Gastrocnemius medialis (tissue), 4 donors: ENCODE measurements at regions not wholly inside any gene's neighbourhood (a gene's known extent, or its start where the extent isn't known, plus 50 kb on each side); places are given as distances from the start of the nearest gene placed in this dataset.
"Not testable (repeated sequence)": the region's sequence is repeated elsewhere in the genome, so short reads cannot be mapped to it uniquely, and the experiment has no call there.

ENCODE experiments used
- ATAC-seq, 2 donors: fragments of 150-250 bp; one replicate each; pipeline ENCODE4 v1.9.1; 2016
- DNase-seq, 2 donors: peaks; one replicate each; pipeline ENCODE4 v3.0.0-alpha.2; 2019
- H3K27ac ChIP-seq, 4 donors: fragments of 200-600 bp; sonication (generic); 1 replicate in 1 of 4; 2 replicates in 3 of 4; pipeline ENCODE4 v1.5.1; 2016 to 2018; ENCODE audit warnings: mild to moderate bottlenecking in 2 of 4, moderate library complexity in 1 of 4
- H3K27me3 ChIP-seq, 3 donors: fragments of 200-600 bp; sonication (generic) in 2 of 3; 1 replicate in 1 of 3; 2 replicates in 2 of 3; pipeline versions ENCODE4 v1.5.1 to v1.6.0; 2016 to 2019; ENCODE audit warnings: mild to moderate bottlenecking in 1 of 3, moderate library complexity in 1 of 3
- H3K36me3 ChIP-seq, 2 donors: fragments of 200-600 bp; sonication (generic) in 1 of 2; one replicate each; pipeline ENCODE4 v1.5.1; 2017 to 2018
- H3K4me1 ChIP-seq, 2 donors: fragments of 200-600 bp; sonication (generic) in 1 of 2; one replicate each; pipeline ENCODE4 v1.5.1; 2016 to 2017; ENCODE audit warnings: mild to moderate bottlenecking in 2 of 2
- H3K4me3 ChIP-seq, 4 donors: fragments of 200-600 bp; sonication (generic) in 3 of 4; 1 replicate in 1 of 4; 2 replicates in 3 of 4; pipeline ENCODE4 v1.5.1; 2016 to 2019; ENCODE audit warnings: mild to moderate bottlenecking in 2 of 4
- H3K9me3 ChIP-seq, 3 donors: fragments of 200-600 bp; sonication (generic) in 2 of 3; 1 replicate in 1 of 3; 2 replicates in 2 of 3; pipeline ENCODE4 v1.5.1; 2016 to 2019
- CTCF ChIP-seq, 5 experiments: fragments of 450-650 bp in 3 of 5; fragments of 200-600 bp in 2 of 5; sonication (generic) in 2 of 5; IDR thresholded peaks in 4 of 5; conservative IDR thresholded peaks in 1 of 5; 1 replicate in 4 of 5; 2 replicates in 1 of 5; pipeline ENCODE4 v1.5.1; 2016 to 2019; ENCODE audit warnings: antibody characterized with exemption in 5 of 5, mild to moderate bottlenecking in 3 of 5, moderate library complexity in 3 of 5
- POLR2A ChIP-seq, 2 donors: fragments of 450-650 bp; IDR thresholded peaks; one replicate each; pipeline ENCODE4 v1.6.1; 2017; ENCODE audit warnings: antibody characterized with exemption in 2 of 2, mild to moderate bottlenecking in 2 of 2, moderate library complexity in 2 of 2
- in situ Hi-C, 4 donors: fragments of 200-750 bp; cut with MboI; loops; one replicate each; pipeline versions ENCODE4 v1.15.0 to v1.8.0; 2017; ENCODE audit warnings: low sequenced_read_pairs in 4 of 4
- intact Hi-C: fragments of 100-400 bp; cut with DNase I; formaldehyde crosslinking; loops from one replicate; pipeline ENCODE4 v1.15.1; 2023; ENCODE audit warnings: low total_unique reads

DNA sequence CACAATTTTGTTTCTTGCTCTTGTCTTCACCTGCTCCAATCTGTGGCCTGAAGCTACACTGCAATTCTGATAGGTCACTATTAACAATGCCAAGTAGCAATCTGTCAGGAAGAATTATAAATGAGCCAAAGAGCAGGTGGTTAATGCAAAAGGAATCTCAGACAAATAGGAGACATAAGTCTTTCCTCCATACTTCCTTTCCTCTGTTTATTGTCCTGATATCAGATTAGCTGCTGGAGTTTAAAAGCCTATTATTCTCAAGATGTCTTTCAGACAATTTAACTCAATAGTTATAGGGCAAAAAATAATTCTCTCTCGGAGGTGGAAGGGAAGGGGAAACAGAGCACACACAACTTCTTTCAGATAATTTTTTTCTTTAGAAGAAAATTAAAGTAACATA is 491.6 kb downstream of the MFSD1 start:
- Histone ChIP-seq H3K27me3 (no peaks in the 10 kb centered on the region), H3K36me3 (no peaks in the 10 kb centered on the region), H3K9me3 (no peaks in the 10 kb centered on the region), H3K4me3 (no peak overlapping the region), H3K27ac (no peak overlapping the region), H3K4me1 (no peaks in the 10 kb centered on the region)
- DNase-seq (no peak), ATAC-seq (no peak)
- in situ Hi-C loops, result no loop called here
- intact Hi-C loops, result no loop called here
- no peak for TF ChIP-seq POLR2A (IDR thresholded peaks at IDR 0.05)

- intact Hi-C loops, result no loop called here
- Histone ChIP-seq H3K4me1 (no peaks in the 10 kb centered on the region), H3K27ac (no peak overlapping the region), H3K9me3 (no peaks in the 10 kb centered on the region), H3K36me3 (no peaks in the 10 kb centered on the region), H3K4me3 (no peak overlapping the region), H3K27me3 (no peaks in the 10 kb centered on the region)
- DNase-seq (no peak), ATAC-seq (no peak)
- TF ChIP-seq POLR2A (IDR thresholded peaks at IDR 0.05), result no peak
- TF ChIP-seq CTCF (IDR thresholded peaks at IDR 0.05 in 4 of 5, conservative IDR thresholded peaks at IDR 0.05 in 1 of 5), result no peak
- in situ Hi-C loops, result no loop called here
Observed at GRCh38 chr3:159301961-159302360, 500.1 kb downstream of the MFSD1 start.

DNA sequence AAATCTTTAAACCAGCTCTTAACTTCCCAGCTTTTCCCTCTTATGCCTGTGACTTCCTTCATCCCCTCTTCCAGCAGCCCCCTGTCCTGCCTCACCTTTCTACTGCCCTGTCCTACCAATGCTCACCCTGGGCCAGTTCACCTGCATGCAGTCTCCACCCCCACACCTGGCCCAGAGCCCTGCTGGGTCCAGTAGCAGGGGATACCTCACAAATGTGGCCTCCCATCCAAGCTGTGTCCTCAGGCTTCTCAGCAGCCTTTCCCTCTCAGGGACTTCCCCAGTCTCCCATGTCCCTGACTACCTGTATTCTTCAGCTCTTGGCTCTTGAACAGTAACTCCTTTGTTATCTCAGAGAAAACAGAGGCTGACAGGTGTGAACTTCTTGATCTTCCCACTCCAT is 503.2 kb downstream of the MFSD1 start:
- Histone ChIP-seq H3K27ac (no peak overlapping the region), H3K9me3 (no peaks in the 10 kb centered on the region), H3K4me1 (no peaks in the 10 kb centered on the region), H3K4me3 (no peak overlapping the region), H3K36me3 (no peaks in the 10 kb centered on the region), H3K27me3 (no peaks in the 10 kb centered on the region)
- in situ Hi-C loops, result no loop called here
- DNase-seq (no peak), ATAC-seq (no peak)
- intact Hi-C loops, result no loop called here
- TF ChIP-seq CTCF (IDR thresholded peaks at IDR 0.05 in 4 of 5, conservative IDR thresholded peaks at IDR 0.05 in 1 of 5) (no peak), POLR2A (IDR thresholded peaks at IDR 0.05) (no peak)

- H3K27ac ChIP-seq, in situ Hi-C loops, H3K9me3 ChIP-seq, H3K27me3 ChIP-seq, H3K4me1 ChIP-seq, intact Hi-C loops, DNase-seq, H3K36me3 ChIP-seq, H3K4me3 ChIP-seq, ATAC-seq: not testable (repeated sequence)
Observed at GRCh38 chr3:159316706-159317105, 514.9 kb downstream of the MFSD1 start.

DNA sequence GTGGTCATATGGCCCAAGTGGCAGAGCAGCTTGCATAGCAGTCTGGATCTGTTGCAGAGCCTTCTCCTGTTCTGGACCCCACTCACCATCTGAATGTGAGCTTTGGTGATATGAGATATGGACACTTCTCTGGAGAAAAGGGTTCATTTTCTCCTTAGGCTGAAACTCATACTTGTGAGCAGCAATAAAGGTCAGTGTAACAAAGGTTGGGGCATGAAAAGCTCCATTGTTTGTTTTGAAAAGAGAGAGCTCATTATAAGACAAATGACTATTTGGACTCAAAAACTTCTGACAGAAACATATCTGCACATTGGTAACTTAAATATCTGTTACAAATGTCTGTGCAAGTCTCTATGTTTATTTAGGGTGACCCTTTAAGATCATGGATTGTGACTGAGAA is 517.3 kb downstream of the MFSD1 start:
- Histone ChIP-seq H3K27ac (no peak overlapping the region), H3K36me3 (no peaks in the 10 kb centered on the region), H3K27me3 (no peaks in the 10 kb centered on the region), H3K4me3 (no peak overlapping the region), H3K4me1 (no peaks in the 10 kb centered on the region), H3K9me3 (no peaks in the 10 kb centered on the region)
- DNase-seq (no peak), ATAC-seq (no peak)
- in situ Hi-C loops, result no loop called here
- no peak for TF ChIP-seq POLR2A (IDR thresholded peaks at IDR 0.05)
- no peak for TF ChIP-seq CTCF (IDR thresholded peaks at IDR 0.05 in 4 of 5, conservative IDR thresholded peaks at IDR 0.05 in 1 of 5)
- intact Hi-C loops, result no loop called here

DNA sequence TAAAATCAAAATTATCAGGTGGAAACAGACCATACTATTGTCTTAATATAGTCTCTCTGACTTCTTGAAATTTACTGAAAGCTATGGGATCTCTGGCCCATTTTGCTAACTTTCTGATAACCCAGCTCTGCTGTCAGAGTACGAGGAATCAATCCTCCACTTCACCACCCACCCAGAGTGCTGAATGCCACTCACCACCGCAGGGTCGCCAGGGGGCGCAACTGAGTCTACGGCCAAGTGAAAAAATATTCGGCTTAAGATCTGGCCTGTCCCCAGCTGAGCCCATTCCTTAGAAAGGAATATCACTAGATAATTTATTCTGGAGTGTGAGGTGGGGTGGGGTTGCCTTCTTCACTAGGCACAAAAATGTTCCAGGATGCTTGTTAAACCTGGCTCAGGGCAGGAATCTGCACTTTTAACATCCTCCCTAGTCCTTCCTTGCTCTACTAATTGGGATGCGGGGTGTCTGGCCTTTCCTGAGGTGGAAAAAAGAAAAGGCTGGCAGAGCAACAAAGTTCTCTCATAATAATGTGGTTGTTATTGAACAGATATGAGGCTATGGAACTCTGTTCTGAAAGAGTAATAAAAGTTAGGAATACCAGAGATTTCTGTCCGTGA is 520.6 kb downstream of the MFSD1 start:
- in situ Hi-C loops, result no loop called here
- intact Hi-C loops, result loop anchor here (5.0 kb wide), 1 partner anchor 485 kb away; no protein-coding TSS in a partner anchor
- H3K27ac ChIP-seq, result no peak overlapping the region
- no peak for TF ChIP-seq POLR2A (IDR thresholded peaks at IDR 0.05)
- peak; percentile 26 to 57 (median 32) for TF ChIP-seq CTCF (IDR thresholded peaks at IDR 0.05 in 4 of 5, conservative IDR thresholded peaks at IDR 0.05 in 1 of 5)
- no peaks in the 10 kb centered on the region for H3K9me3 ChIP-seq
- ATAC-seq (no peak), DNase-seq (no peak)
- no peaks in the 10 kb centered on the region for H3K27me3 ChIP-seq
- no peaks in the 10 kb centered on the region for H3K36me3 ChIP-seq
- no peaks in the 10 kb centered on the region for H3K4me1 ChIP-seq
- no peak overlapping the region for H3K4me3 ChIP-seq
